ENCODE measurements at regions not wholly inside any gene's neighbourhood (a gene's known extent, or its start where the extent isn't known, plus 50 kb on each side); places are given as distances from the start of the nearest gene placed in this dataset.

- TF ChIP-seq CTCF (IDR thresholded peaks at IDR 0.05): no peak
- TF ChIP-seq POLR2AphosphoS5 (IDR thresholded peaks at IDR 0.05): no peak
- no peak for TF ChIP-seq POLR2A (IDR thresholded peaks at IDR 0.05)
These were observed 168.4 kb upstream of the MPDZ start for GRCh38 chr9:13447843-13448422.

Measured in sigmoid colon (tissue), 4 donors.